IMR-90 (cell line): ENCODE measurements at regions not wholly inside any gene's neighbourhood (a gene's known extent, or its start where the extent isn't known, plus 50 kb on each side); places are given as distances from the start of the nearest gene placed in this dataset.

ENCODE experiments used
- ATAC-seq: fragments of 200-7000 bp; cut with Tn5 transposase; 2 replicates; pipeline ENCODE4 v1.9.1; 2020; ENCODE audit warnings: low read depth, mild to moderate bottlenecking, moderate library complexity
- BruUV-seq: library from RNA; stranded (reverse); fragments of 400-500 nt; replicated peaks from 2 replicates; lab custom pipeline; 2021; lab: Mats Ljungman, UMichigan
- CTCF ChIA-PET: fragments of 300-600 bp; formaldehyde crosslinking; extraction: SDS; loops from one replicate; lab custom pipeline; 2021; ENCODE audit warnings: antibody characterized with exemption; lab: Yijun Ruan, JAX
- POLR2A ChIA-PET: fragments of 300-600 bp; sonication (Branson Sonifier 250); formaldehyde crosslinking; loops from one replicate; lab custom pipeline; 2022; ENCODE audit warnings: antibody characterized with exemption; ENCODE audit not compliant: unreplicated experiment; lab: Charles Lee
- DNase-seq: peaks from one replicate; pipeline ENCODE4 v3.0.0; 2013
- H2AFZ ChIP-seq: replicated peaks from 2 replicates; pipeline ENCODE3; 2013; ENCODE audit warnings: low read length, mild to moderate bottlenecking; ENCODE audit not compliant: poor library complexity
- H2AK5ac ChIP-seq: 2 replicates; pipeline ENCODE4 v1.6.1; 2013; ENCODE audit warnings: low read depth, low read length, inconsistent platforms
- H2AK9ac ChIP-seq: replicated peaks from 2 replicates; pipeline ENCODE3; 2013; ENCODE audit warnings: mild to moderate bottlenecking, low read depth, low read length, moderate library complexity; ENCODE audit not compliant: poor library complexity
- H2BK120ac ChIP-seq: 2 replicates; pipeline ENCODE4 v1.6.1; 2013; ENCODE audit warnings: low read depth, low read length, inconsistent platforms
- H2BK15ac ChIP-seq: 3 replicates; pipeline ENCODE4 v1.6.1; 2013; ENCODE audit warnings: low read depth, low read length, inconsistent platforms
- H2BK20ac ChIP-seq: 2 replicates; pipeline ENCODE4 v1.6.1; 2013; ENCODE audit warnings: low read depth, mild to moderate bottlenecking, inconsistent platforms, low read length, moderate library complexity
- H2BK5ac ChIP-seq: 2 replicates; pipeline ENCODE4 v1.6.1; 2013; ENCODE audit warnings: mild to moderate bottlenecking, low read depth, low read length, inconsistent platforms; ENCODE audit not compliant: poor library complexity, severe bottlenecking
- H3K14ac ChIP-seq: replicated peaks from 2 replicates; pipeline ENCODE4 v1.6.1; 2013; ENCODE audit warnings: low read depth, low read length, inconsistent platforms
- H3K18ac ChIP-seq: 2 replicates; pipeline ENCODE4 v1.6.1; 2013; ENCODE audit warnings: low read depth, low read length, control low read depth
- H3K23ac ChIP-seq: 2 replicates; pipeline ENCODE4 v1.6.1; 2013; ENCODE audit warnings: low read depth, low read length, inconsistent platforms
- H3K27ac ChIP-seq: 2 replicates; pipeline ENCODE4 v1.5.1; 2013; ENCODE audit warnings: mild to moderate bottlenecking, control low read depth, low read length; ENCODE audit not compliant: insufficient read depth
- H3K27me3 ChIP-seq: 2 replicates; pipeline ENCODE4 v1.6.1; 2013; ENCODE audit warnings: low read length; ENCODE audit not compliant: control insufficient read depth, insufficient read depth
- H3K36me3 ChIP-seq: 2 replicates; pipeline ENCODE4 v1.6.1; 2013; ENCODE audit warnings: low read length, mixed read lengths; ENCODE audit not compliant: control insufficient read depth, insufficient read depth
- H3K4ac ChIP-seq: 2 replicates; pipeline ENCODE4 v1.6.1; 2013; ENCODE audit warnings: low read depth, low read length, inconsistent platforms
- H3K4me1 ChIP-seq: 2 replicates; pipeline ENCODE4 v1.6.1; 2013; ENCODE audit warnings: low read length, mixed read lengths; ENCODE audit not compliant: control insufficient read depth, insufficient read depth
- H3K4me2 ChIP-seq: 2 replicates; pipeline ENCODE4 v1.6.1; 2013; ENCODE audit warnings: low read depth, mild to moderate bottlenecking, control low read depth, low read length, moderate library complexity
- H3K4me3 ChIP-seq: 2 replicates; pipeline ENCODE4 v1.5.1; 2013; ENCODE audit warnings: low read depth, mild to moderate bottlenecking, control low read depth, low read length, moderate library complexity; ENCODE audit not compliant: insufficient read depth
- H3K56ac ChIP-seq: 2 replicates; pipeline ENCODE4 v1.6.1; 2013; ENCODE audit warnings: low read length, inconsistent platforms; ENCODE audit not compliant: insufficient read depth; ENCODE audit errors: extremely low read depth
- H3K79me1 ChIP-seq, 2 experiments: 2 replicates each; pipeline ENCODE4 v1.6.1; 2013; ENCODE audit warnings: low read length in 2 of 2, inconsistent platforms in 1 of 2, low read depth in 1 of 2
- H3K9ac ChIP-seq: 2 replicates; pipeline ENCODE4 v1.6.1; 2013; ENCODE audit warnings: low read depth, low read length, control low read depth
- H3K9me1 ChIP-seq: 2 replicates; pipeline ENCODE4 v1.6.1; 2013; ENCODE audit warnings: low read length, inconsistent platforms; ENCODE audit not compliant: insufficient read depth
- H3K9me3 ChIP-seq: 2 replicates; pipeline ENCODE4 v1.6.1; 2013; ENCODE audit warnings: low read length; ENCODE audit not compliant: control insufficient read depth, insufficient read depth
- H4K20me1 ChIP-seq: 2 replicates; pipeline ENCODE4 v1.6.1; 2013; ENCODE audit warnings: low read length, inconsistent platforms; ENCODE audit not compliant: insufficient read depth
- H4K5ac ChIP-seq: 2 replicates; pipeline ENCODE4 v1.6.1; 2013; ENCODE audit warnings: mild to moderate bottlenecking, low read depth, low read length, control low read depth
- H4K8ac ChIP-seq, 2 experiments: 2 replicates each; pipeline ENCODE4 v1.6.1; 2013; ENCODE audit warnings: low read depth in 2 of 2, low read length in 2 of 2, control low read depth in 1 of 2, inconsistent platforms in 1 of 2
- H4K91ac ChIP-seq: 2 replicates; pipeline ENCODE4 v1.6.1; 2013; ENCODE audit warnings: low read depth, low read length, inconsistent platforms; ENCODE audit not compliant: insufficient read depth
- BHLHE40 ChIP-seq: fragments of 150-350 bp; IDR thresholded peaks from 2 replicates; pipeline ENCODE4 v1.6.1; 2016; ENCODE audit warnings: mild to moderate bottlenecking, low read depth, low read length
- CEBPB ChIP-seq: IDR thresholded peaks from 2 replicates; pipeline ENCODE4 v1.6.1; 2012; ENCODE audit warnings: low read depth, low read length, improper control_type of control experiment
- CHD1 ChIP-seq: IDR thresholded peaks from 2 replicates; pipeline ENCODE4 v1.6.1; 2012; ENCODE audit warnings: low read depth, low read length, improper control_type of control experiment
- CTCF ChIP-seq: conservative IDR thresholded peaks from 2 replicates; pipeline ENCODE4 v1.5.1; 2012; ENCODE audit warnings: mild to moderate bottlenecking, low read depth, low read length, improper control_type of control experiment
- FOS ChIP-seq: fragments of 150-350 bp; IDR thresholded peaks from 2 replicates; pipeline ENCODE4 v1.6.1; 2016; ENCODE audit warnings: low read depth, low read length
- MAFK ChIP-seq: IDR thresholded peaks from 2 replicates; pipeline ENCODE4 v1.6.1; 2012; ENCODE audit warnings: low read depth, low read length, improper control_type of control experiment
- MAZ ChIP-seq: IDR thresholded peaks from 2 replicates; pipeline ENCODE4 v1.6.1; 2012; ENCODE audit warnings: low read depth, mild to moderate bottlenecking, low read length, improper control_type of control experiment, moderate library complexity, borderline replicate concordance
- MXI1 ChIP-seq: IDR thresholded peaks from 2 replicates; pipeline ENCODE4 v1.6.1; 2012; ENCODE audit warnings: low read depth, mild to moderate bottlenecking, low read length, moderate library complexity, borderline replicate concordance
- NFE2L2 ChIP-seq: fragments of 150-350 bp; IDR thresholded peaks from 2 replicates; pipeline ENCODE4 v1.6.1; 2016; ENCODE audit warnings: low read depth, mild to moderate bottlenecking, low read length
- POLR2A ChIP-seq: IDR thresholded peaks from 2 replicates; pipeline ENCODE4 v1.6.1; 2012; ENCODE audit warnings: mild to moderate bottlenecking, low read depth, low read length
- RAD21 ChIP-seq: IDR thresholded peaks from 2 replicates; pipeline ENCODE4 v1.6.1; 2012; ENCODE audit warnings: low read length, improper control_type of control experiment
- RCOR1 ChIP-seq: IDR thresholded peaks from 2 replicates; pipeline ENCODE4 v1.6.1; 2012; ENCODE audit warnings: mild to moderate bottlenecking, low read length, improper control_type of control experiment; ENCODE audit not compliant: insufficient replicate concordance
- RFX5 ChIP-seq: IDR thresholded peaks from 2 replicates; pipeline ENCODE4 v1.8.0; 2012; ENCODE audit warnings: low read depth, mild to moderate bottlenecking, low read length, moderate library complexity
- SMC3 ChIP-seq: fragments of 150-350 bp; IDR thresholded peaks from 2 replicates; pipeline ENCODE4 v1.6.1; 2016; ENCODE audit warnings: low read depth, mild to moderate bottlenecking, antibody characterized with exemption, low read length, moderate library complexity
- WGBS, 2 experiments: methylation state at CpG; one replicate each; pipeline versions ENCODE4 v1.1.5 to v1.1.7; 2013; ENCODE audit warnings: missing lambda C conversion rate in 2 of 2; ENCODE audit not compliant: insufficient read length in 1 of 2; ENCODE audit errors: extremely low coverage in 2 of 2; 5-methylcytosine and 5-hydroxymethylcytosine counted together
- dilution Hi-C: fragments of 300-500 bp; cut with HindIII; formaldehyde crosslinking; loops from one replicate; pipeline ENCODE4 v1.14.3; 2018; ENCODE audit warnings: low sequenced_read_pairs; ENCODE audit not compliant: unreplicated experiment
- in situ Hi-C: fragments of 300-500 bp; cut with MboI; formaldehyde crosslinking; loops from 3 replicates; pipeline ENCODE4 v1.14.3; 2019; ENCODE audit warnings: low sequenced_read_pairs, inconsistent platforms, mixed read lengths
- intact Hi-C: fragments of 100-400 bp; cut with micrococcal nuclease; formaldehyde crosslinking; loops from 2 replicates; pipeline ENCODE4 v1.10.0; 2022
- TF ChIP-seq, protein P1 (sequence below): fragments of 150-350 bp; IDR thresholded peaks from 2 replicates; pipeline ENCODE4 v1.6.1; 2016; ENCODE audit warnings: low read depth, mild to moderate bottlenecking, low read length, moderate library complexity, borderline replicate concordance
- TF ChIP-seq, protein P2 (sequence below): fragments of 150-350 bp; IDR thresholded peaks from 2 replicates; pipeline ENCODE4 v1.6.1; 2017; ENCODE audit warnings: mild to moderate bottlenecking, antibody characterized with exemption, low read length, low read depth

DNA sequence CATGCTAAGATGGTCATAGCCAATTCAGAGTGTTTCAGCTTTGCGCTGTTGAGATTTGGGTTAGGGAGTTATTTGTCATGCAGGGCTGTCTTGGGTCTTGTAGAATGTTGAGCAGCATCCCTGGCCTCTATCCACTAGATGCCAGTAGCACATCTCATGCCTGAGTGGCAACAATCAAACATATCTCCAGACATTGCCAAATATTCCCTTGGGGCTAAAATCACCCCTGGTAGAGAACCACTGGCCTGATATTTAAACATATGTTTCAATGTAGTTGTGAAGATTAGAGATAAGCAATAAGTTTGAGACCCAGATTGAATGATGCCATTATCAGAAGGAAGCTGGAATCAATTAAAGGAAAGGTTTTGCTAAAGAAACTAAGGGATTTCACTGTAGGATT, 463.3 kb downstream of the DOK5 start:
- no peak overlapping the region for H3K27ac ChIP-seq
- no peak overlapping the region for H3K4me3 ChIP-seq
- H2AK5ac ChIP-seq = no peak overlapping the region
- no peak overlapping the region for H3K56ac ChIP-seq
- no peaks in the 10 kb centered on the region for H3K9me1 ChIP-seq
- no peak overlapping the region for H4K8ac ChIP-seq
- no peak for ATAC-seq
- in situ Hi-C loops = no loop called here
- no peak overlapping the region for H2BK15ac ChIP-seq
- no peak overlapping the region for H2AK9ac ChIP-seq
- H3K14ac ChIP-seq = no peak overlapping the region
- POLR2A ChIA-PET = no interaction called here
- H2BK20ac ChIP-seq = no peak overlapping the region
- no peak overlapping the region for H3K18ac ChIP-seq
- no peaks in the 10 kb centered on the region for H3K27me3 ChIP-seq
- no TSS peak for BruUV-seq
- no peaks in the 10 kb centered on the region for H4K20me1 ChIP-seq
- intact Hi-C loops = no loop called here
- H3K4me2 ChIP-seq = no peak overlapping the region
- no peaks in the 10 kb centered on the region for H3K36me3 ChIP-seq
- no peak overlapping the region for H4K91ac ChIP-seq
- CTCF ChIA-PET = no interaction called here
- no peaks in the 10 kb centered on the region for H3K79me1 ChIP-seq
- no peak for TF ChIP-seq CHD1
- TF ChIP-seq, protein P1, sequence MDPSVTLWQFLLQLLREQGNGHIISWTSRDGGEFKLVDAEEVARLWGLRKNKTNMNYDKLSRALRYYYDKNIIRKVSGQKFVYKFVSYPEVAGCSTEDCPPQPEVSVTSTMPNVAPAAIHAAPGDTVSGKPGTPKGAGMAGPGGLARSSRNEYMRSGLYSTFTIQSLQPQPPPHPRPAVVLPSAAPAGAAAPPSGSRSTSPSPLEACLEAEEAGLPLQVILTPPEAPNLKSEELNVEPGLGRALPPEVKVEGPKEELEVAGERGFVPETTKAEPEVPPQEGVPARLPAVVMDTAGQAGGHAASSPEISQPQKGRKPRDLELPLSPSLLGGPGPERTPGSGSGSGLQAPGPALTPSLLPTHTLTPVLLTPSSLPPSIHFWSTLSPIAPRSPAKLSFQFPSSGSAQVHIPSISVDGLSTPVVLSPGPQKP = no peak
- TF ChIP-seq POLR2A = no peak
- TF ChIP-seq FOS = no peak
- no peak for TF ChIP-seq MAFK
- TF ChIP-seq, protein P2, sequence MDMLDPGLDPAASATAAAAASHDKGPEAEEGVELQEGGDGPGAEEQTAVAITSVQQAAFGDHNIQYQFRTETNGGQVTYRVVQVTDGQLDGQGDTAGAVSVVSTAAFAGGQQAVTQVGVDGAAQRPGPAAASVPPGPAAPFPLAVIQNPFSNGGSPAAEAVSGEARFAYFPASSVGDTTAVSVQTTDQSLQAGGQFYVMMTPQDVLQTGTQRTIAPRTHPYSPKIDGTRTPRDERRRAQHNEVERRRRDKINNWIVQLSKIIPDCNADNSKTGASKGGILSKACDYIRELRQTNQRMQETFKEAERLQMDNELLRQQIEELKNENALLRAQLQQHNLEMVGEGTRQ = no peak
- TF ChIP-seq BHLHE40 = no peak
- TF ChIP-seq RFX5 = no peak
- no peak for TF ChIP-seq SMC3
- TF ChIP-seq MAZ = no peak
- no peak for TF ChIP-seq NFE2L2
- no peak for TF ChIP-seq RCOR1
- no peak for TF ChIP-seq CEBPB
- TF ChIP-seq RAD21 = no peak
- TF ChIP-seq CTCF = no peak
- no peak for TF ChIP-seq MXI1
- H3K4ac ChIP-seq = no peak overlapping the region
- H2BK120ac ChIP-seq = no peak overlapping the region
- no peaks in the 10 kb centered on the region for H3K4me1 ChIP-seq
- dilution Hi-C loops = no loop called here
- H3K23ac ChIP-seq = no peak overlapping the region
- no peak overlapping the region for H4K5ac ChIP-seq
- H3K9me3 ChIP-seq = peaks cover 5% of the 10 kb centered on the region
- no CpG with 5 or more reads among the region's 1 CpG for WGBS, 2 experiments
- H3K9ac ChIP-seq = no peak overlapping the region
- H2AFZ ChIP-seq = no peak overlapping the region
- no peak for DNase-seq
- H2BK5ac ChIP-seq = no peak overlapping the region
